Progenitor cell of endocrine pancreas (in vitro differentiated cells): ENCODE measurements at regions not wholly inside any gene's neighbourhood (a gene's known extent, or its start where the extent isn't known, plus 50 kb on each side); places are given as distances from the start of the nearest gene placed in this dataset.

Source experiments
- DNase-seq: peaks from one replicate; pipeline ENCODE4 v3.0.0; 2021; ENCODE audit warnings: low spot score; ENCODE audit not compliant: unreplicated experiment
- H3K27ac Mint-ChIP-seq: 2 replicates; pipeline ENCODE4 v1.8.0; 2021; ENCODE audit warnings: mild to moderate bottlenecking, moderate library complexity, mixed read lengths
- H3K27me3 Mint-ChIP-seq: 2 replicates; pipeline ENCODE4 v1.8.0; 2021; ENCODE audit warnings: mixed read lengths
- H3K36me3 Mint-ChIP-seq: 2 replicates; pipeline ENCODE4 v1.8.0; 2022; ENCODE audit warnings: mixed read lengths; ENCODE audit not compliant: insufficient read depth
- H3K4me1 Mint-ChIP-seq: 2 replicates; pipeline ENCODE4 v1.8.0; 2021; ENCODE audit warnings: low read depth, mixed read lengths
- H3K4me3 Mint-ChIP-seq: 2 replicates; pipeline ENCODE4 v1.8.0; 2021; ENCODE audit warnings: low read depth, mild to moderate bottlenecking, moderate library complexity, mixed read lengths
- H3K9me3 Mint-ChIP-seq: 2 replicates; pipeline ENCODE4 v1.8.0; 2021; ENCODE audit warnings: low read depth, mixed read lengths
- CTCF ChIP-seq: fragments of 200-600 bp; sonication (generic); IDR thresholded peaks from one replicate; pipeline ENCODE4 v1.5.0; 2021; ENCODE audit warnings: antibody characterized with exemption, mild to moderate bottlenecking; ENCODE audit not compliant: unreplicated experiment

DNA sequence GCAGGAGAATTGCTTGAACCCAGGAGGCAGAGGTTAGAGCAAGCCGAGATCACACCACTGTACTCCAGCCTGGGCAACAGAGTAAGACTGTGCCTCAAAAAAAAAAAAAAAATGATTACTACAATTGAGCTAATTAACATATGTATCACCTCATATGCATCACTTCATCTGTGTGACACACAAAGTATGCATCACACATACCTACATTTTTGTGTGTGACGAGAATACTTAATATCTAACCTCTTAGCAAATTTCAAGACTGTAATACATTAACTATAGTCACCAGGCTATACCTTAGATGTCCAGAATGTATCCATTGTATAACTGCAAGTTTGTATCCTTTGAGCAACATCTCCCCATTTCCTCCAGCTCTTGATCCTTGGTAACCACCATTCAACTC is 214.2 kb upstream of the MON1B start:
- no peaks in the 10 kb centered on the region for H3K36me3 Mint-ChIP-seq
- no peak for TF ChIP-seq CTCF
- no peaks in the 10 kb centered on the region for H3K27me3 Mint-ChIP-seq
- H3K4me3 Mint-ChIP-seq, result no peak overlapping the region
- H3K27ac Mint-ChIP-seq, result no peak overlapping the region
- DNase-seq, result no peak
- no peaks in the 10 kb centered on the region for H3K9me3 Mint-ChIP-seq
- H3K4me1 Mint-ChIP-seq, result no peaks in the 10 kb centered on the region

GRCh38 chr16:76984196-76984595 is 206.8 kb upstream of the MON1B start:
- Mint-ChIP-seq H3K9me3 (no peaks in the 10 kb centered on the region), H3K4me1 (peaks cover 5% of the 10 kb centered on the region)
- TF ChIP-seq CTCF, result no peak

DNA sequence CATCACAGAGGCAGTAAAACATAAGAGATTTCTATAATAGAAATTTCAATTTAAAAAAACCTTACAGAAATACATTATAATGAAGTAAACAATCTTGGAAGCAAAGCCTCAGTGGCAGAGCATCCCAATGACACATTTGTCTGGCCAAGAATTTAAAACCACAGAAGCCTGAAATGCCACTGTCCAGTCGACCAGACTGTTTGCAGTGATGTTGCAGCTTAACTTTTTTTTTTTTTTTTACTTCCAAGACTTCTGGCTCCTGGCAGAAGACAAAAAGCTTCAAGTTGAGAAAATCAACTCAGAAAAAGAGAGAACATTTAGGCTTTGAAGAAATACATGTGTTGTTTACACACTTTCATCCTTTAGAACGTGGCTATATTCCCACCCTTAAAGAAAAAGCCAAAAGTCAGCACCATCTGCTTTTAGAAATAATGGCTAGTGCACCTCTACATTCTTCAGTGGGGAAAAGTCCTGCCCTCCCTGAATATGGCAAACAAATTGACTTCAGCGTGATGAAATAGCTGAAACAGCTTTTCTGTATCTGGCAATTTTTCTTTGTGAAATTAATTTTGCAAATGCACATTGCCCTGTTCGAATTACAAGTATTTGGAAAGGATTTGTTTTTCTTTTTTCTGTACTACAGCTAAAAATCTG is 205.5 kb upstream of the MON1B start:
- no peak overlapping the region for H3K27ac Mint-ChIP-seq
- H3K4me3 Mint-ChIP-seq, result no peak overlapping the region
- no peak for DNase-seq
- H3K27me3 Mint-ChIP-seq, result no peaks in the 10 kb centered on the region
- peaks cover 4% of the 10 kb centered on the region for H3K9me3 Mint-ChIP-seq
- no peaks in the 10 kb centered on the region for H3K36me3 Mint-ChIP-seq
- peaks cover 5% of the 10 kb centered on the region for H3K4me1 Mint-ChIP-seq
- no peak for TF ChIP-seq CTCF

More at GRCh38 chr16:76984196-76984595, 206.8 kb upstream of the MON1B start:
- DNase-seq, result no peak
- no peak overlapping the region for H3K27ac Mint-ChIP-seq
- H3K4me3 Mint-ChIP-seq, result no peak overlapping the region
- H3K27me3 Mint-ChIP-seq, result no peaks in the 10 kb centered on the region
- H3K36me3 Mint-ChIP-seq, result no peaks in the 10 kb centered on the region

GRCh38 chr16:76988526-76988925 is 202.5 kb upstream of the MON1B start:
- peaks cover 8% of the 10 kb centered on the region for H3K27me3 Mint-ChIP-seq
- H3K4me1 Mint-ChIP-seq, result peaks cover 5% of the 10 kb centered on the region
- H3K4me3 Mint-ChIP-seq, result no peak overlapping the region
- no peaks in the 10 kb centered on the region for H3K36me3 Mint-ChIP-seq
- TF ChIP-seq CTCF, result no peak
- no peak overlapping the region for H3K27ac Mint-ChIP-seq
- H3K9me3 Mint-ChIP-seq, result peaks cover 4% of the 10 kb centered on the region
- no peak for DNase-seq

DNA sequence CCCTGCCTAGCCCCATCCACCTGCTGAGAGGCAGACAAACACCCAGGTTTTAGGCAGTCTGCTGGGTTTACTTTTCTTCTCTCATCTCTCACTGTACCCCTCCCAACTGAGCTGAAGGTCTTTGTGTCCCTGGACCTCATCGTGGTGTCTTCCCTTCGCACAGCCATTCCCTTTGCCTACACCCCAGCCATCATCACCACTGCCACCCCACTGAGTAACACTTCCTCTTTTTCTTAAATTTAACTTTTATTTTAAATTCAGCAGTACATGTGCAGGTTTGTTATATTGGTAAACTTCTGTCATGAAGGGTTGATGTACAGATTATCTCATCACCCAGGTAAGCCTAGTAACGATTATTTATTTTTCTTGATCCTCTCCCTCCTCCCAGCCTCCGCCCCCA is 188.3 kb upstream of the MON1B start:
- H3K27ac Mint-ChIP-seq, result no peak overlapping the region
- DNase-seq, result no peak
- no peaks in the 10 kb centered on the region for H3K27me3 Mint-ChIP-seq
- no peak for TF ChIP-seq CTCF
- peaks cover 3% of the 10 kb centered on the region for H3K9me3 Mint-ChIP-seq
- no peak overlapping the region for H3K4me3 Mint-ChIP-seq
- H3K36me3 Mint-ChIP-seq, result no peaks in the 10 kb centered on the region
- H3K4me1 Mint-ChIP-seq, result no peaks in the 10 kb centered on the region
